Stomach smooth muscle (tissue), 2 donors: ENCODE measurements at regions not wholly inside any gene's neighbourhood (a gene's known extent, or its start where the extent isn't known, plus 50 kb on each side); places are given as distances from the start of the nearest gene placed in this dataset.

Experiments
- H3K27ac ChIP-seq: one replicate; pipeline ENCODE4 v1.7.0; 2013; ENCODE audit warnings: mild to moderate bottlenecking, low read length, inconsistent platforms
- H3K27me3 ChIP-seq, 2 donors: one replicate each; pipeline ENCODE4 v1.7.0; 2013; ENCODE audit warnings: low read length in 2 of 2; ENCODE audit not compliant: insufficient read depth in 2 of 2, control insufficient read depth in 1 of 2
- H3K36me3 ChIP-seq, 2 donors: one replicate each; pipeline ENCODE4 v1.7.0; 2013; ENCODE audit warnings: low read length in 2 of 2; ENCODE audit not compliant: control insufficient read depth in 2 of 2, insufficient read depth in 2 of 2
- H3K4me1 ChIP-seq: one replicate; pipeline ENCODE4 v1.7.0; 2013; ENCODE audit warnings: low read length; ENCODE audit not compliant: control insufficient read depth, insufficient read depth
- H3K4me3 ChIP-seq, 2 donors: one replicate each; pipeline ENCODE4 v1.7.0; 2013; ENCODE audit warnings: low read length in 2 of 2
- H3K9ac ChIP-seq, 2 donors: one replicate each; pipeline ENCODE4 v1.7.0; 2013; ENCODE audit warnings: low read length in 2 of 2, mild to moderate bottlenecking in 1 of 2
- H3K9me3 ChIP-seq, 2 donors: one replicate each; pipeline ENCODE4 v1.7.0; 2013; ENCODE audit warnings: low read length in 2 of 2; ENCODE audit not compliant: control insufficient read depth in 2 of 2
- donor health status: healthy.
- donor health status: Pancreatic carcinoma.

- no peaks in the 10 kb centered on the region for H3K4me1 ChIP-seq
- H3K9ac ChIP-seq, result no peak overlapping the region
- H3K36me3 ChIP-seq, result no peaks in the 10 kb centered on the region
- H3K4me3 ChIP-seq, result no peak overlapping the region
- no peak overlapping the region for H3K27ac ChIP-seq
- no peaks in the 10 kb centered on the region for H3K9me3 ChIP-seq
- H3K27me3 ChIP-seq, result no peaks in the 10 kb centered on the region
Observed at GRCh38 chr4:181956512-181956911, 286.7 kb upstream of the TENM3 start.

GRCh38 chr4:181957088-181957487 is 286.1 kb upstream of the TENM3 start:
- Histone ChIP-seq H3K4me3 (no peak overlapping the region), H3K4me1 (no peaks in the 10 kb centered on the region), H3K27ac (no peak overlapping the region), H3K27me3 (no peaks in the 10 kb centered on the region), H3K9me3 (no peaks in the 10 kb centered on the region), H3K9ac (no peak overlapping the region), H3K36me3 (no peaks in the 10 kb centered on the region)

GRCh38 chr4:181958446-181958845 is 284.8 kb upstream of the TENM3 start:
- Histone ChIP-seq H3K36me3 (no peaks in the 10 kb centered on the region), H3K9ac (no peak overlapping the region), H3K4me1 (no peaks in the 10 kb centered on the region), H3K4me3 (no peak overlapping the region), H3K27ac (no peak overlapping the region), H3K9me3 (no peaks in the 10 kb centered on the region), H3K27me3 (no peaks in the 10 kb centered on the region)

- H3K9ac ChIP-seq, result no peak overlapping the region
- H3K27me3 ChIP-seq, result no peaks in the 10 kb centered on the region
- no peaks in the 10 kb centered on the region for H3K9me3 ChIP-seq
- no peak overlapping the region for H3K4me3 ChIP-seq
- H3K36me3 ChIP-seq, result no peaks in the 10 kb centered on the region
- no peak overlapping the region for H3K27ac ChIP-seq
- no peaks in the 10 kb centered on the region for H3K4me1 ChIP-seq
Observed at GRCh38 chr4:181959121-181959520, 284.1 kb upstream of the TENM3 start.

- H3K4me1 ChIP-seq, result no peaks in the 10 kb centered on the region
- H3K36me3 ChIP-seq, result no peaks in the 10 kb centered on the region
- H3K4me3 ChIP-seq, result no peak overlapping the region
- no peaks in the 10 kb centered on the region for H3K9me3 ChIP-seq
- no peak overlapping the region for H3K9ac ChIP-seq
- no peak overlapping the region for H3K27ac ChIP-seq
- H3K27me3 ChIP-seq, result no peaks in the 10 kb centered on the region
Observed at GRCh38 chr4:181960384-181960783, 282.8 kb upstream of the TENM3 start.

GRCh38 chr4:181962321-181962720 is 280.9 kb upstream of the TENM3 start:
- Histone ChIP-seq H3K4me1 (no peaks in the 10 kb centered on the region), H3K9ac (no peak overlapping the region), H3K4me3 (no peak overlapping the region), H3K27ac (no peak overlapping the region), H3K27me3 (no peaks in the 10 kb centered on the region), H3K9me3 (no peaks in the 10 kb centered on the region), H3K36me3 (no peaks in the 10 kb centered on the region)

- no peak overlapping the region for H3K4me3 ChIP-seq
- no peaks in the 10 kb centered on the region for H3K4me1 ChIP-seq
- H3K27ac ChIP-seq, result no peak overlapping the region
- no peaks in the 10 kb centered on the region for H3K9me3 ChIP-seq
- H3K9ac ChIP-seq, result no peak overlapping the region
- no peaks in the 10 kb centered on the region for H3K27me3 ChIP-seq
- H3K36me3 ChIP-seq, result no peaks in the 10 kb centered on the region
Observed at GRCh38 chr4:181964731-181965130, 278.5 kb upstream of the TENM3 start.

GRCh38 chr4:181966104-181966551 is 277.1 kb upstream of the TENM3 start:
- no peak overlapping the region for H3K27ac ChIP-seq
- H3K9me3 ChIP-seq, result no peaks in the 10 kb centered on the region
- no peak overlapping the region for H3K4me3 ChIP-seq
- H3K27me3 ChIP-seq, result no peaks in the 10 kb centered on the region
- no peaks in the 10 kb centered on the region for H3K4me1 ChIP-seq
- H3K36me3 ChIP-seq, result no peaks in the 10 kb centered on the region
- no peak overlapping the region for H3K9ac ChIP-seq

GRCh38 chr4:181967401-181967800 is 275.8 kb upstream of the TENM3 start:
- Histone ChIP-seq H3K27ac (no peak overlapping the region), H3K27me3 (no peaks in the 10 kb centered on the region), H3K4me1 (no peaks in the 10 kb centered on the region)

GRCh38 chr4:181968371-181968770 is 274.8 kb upstream of the TENM3 start:
- no peaks in the 10 kb centered on the region for H3K9me3 ChIP-seq
- no peaks in the 10 kb centered on the region for H3K27me3 ChIP-seq
- H3K9ac ChIP-seq, result no peak overlapping the region
- no peaks in the 10 kb centered on the region for H3K4me1 ChIP-seq
- H3K4me3 ChIP-seq, result no peak overlapping the region
- H3K36me3 ChIP-seq, result no peaks in the 10 kb centered on the region
- H3K27ac ChIP-seq, result no peak overlapping the region

More at GRCh38 chr4:181967401-181967800, 275.8 kb upstream of the TENM3 start:
- Histone ChIP-seq H3K9me3 (no peaks in the 10 kb centered on the region), H3K9ac (no peak overlapping the region), H3K36me3 (no peaks in the 10 kb centered on the region), H3K4me3 (no peak overlapping the region)

- Histone ChIP-seq H3K4me3 (no peak overlapping the region), H3K4me1 (no peaks in the 10 kb centered on the region), H3K27ac (no peak overlapping the region), H3K9ac (no peak overlapping the region), H3K36me3 (no peaks in the 10 kb centered on the region), H3K9me3 (no peaks in the 10 kb centered on the region), H3K27me3 (no peaks in the 10 kb centered on the region)
Observed at GRCh38 chr4:181969151-181969550, 274.1 kb upstream of the TENM3 start.
